GM12878 (cell line): ENCODE measurements at regions not wholly inside any gene's neighbourhood (a gene's known extent, or its start where the extent isn't known, plus 50 kb on each side); places are given as distances from the start of the nearest gene placed in this dataset.

ENCODE experiments used
- ATAC-seq: fragments of 200-7000 bp; cut with Tn5 transposase; 3 replicates; pipeline ENCODE4 v1.9.1; 2020; ENCODE audit warnings: mild to moderate bottlenecking, moderate library complexity
- BruUV-seq: library from RNA; stranded (reverse); fragments of 400-500 nt; replicated peaks from 2 replicates; lab custom pipeline; 2021; lab: Mats Ljungman, UMichigan
- CTCF ChIA-PET: fragments of 300-600 bp; sonication (Branson Sonifier 250); formaldehyde crosslinking; extraction: SDS; loops from one replicate; lab custom pipeline; 2021; ENCODE audit warnings: inconsistent platforms; lab: Yijun Ruan, JAX
- POLR2A ChIA-PET: fragments of 350-600 bp; formaldehyde crosslinking; extraction: SDS; loops from one replicate; lab custom pipeline; 2021; ENCODE audit warnings: inconsistent platforms; lab: Charles Lee
- RAD21 ChIA-PET: fragments of 300-600 bp; sonication (Branson Sonifier 250); formaldehyde crosslinking; loops from one replicate; lab custom pipeline; 2023; ENCODE audit warnings: antibody characterized with exemption; ENCODE audit not compliant: unreplicated experiment; lab: Charles Lee
- SMC1A ChIA-PET: fragments of 300-600 bp; sonication (Branson Sonifier 250); formaldehyde crosslinking; loops from one replicate; lab custom pipeline; 2023; ENCODE audit not compliant: unreplicated experiment, uncharacterized antibody; lab: Charles Lee
- DNase-seq: peaks from one replicate; pipeline ENCODE4 v3.0.0-alpha.2; 2011; ENCODE audit warnings: low read depth, low spot score
- FAIRE-seq: peaks from 3 replicates; lab custom pipeline; 2011; peaks lifted over from hg19 to GRCh38; lab: Jason Lieb, UNC
- H2AFZ ChIP-seq: 2 replicates; pipeline ENCODE4 v1.6.0; 2011; ENCODE audit warnings: low read depth, low read length, control low read depth; ENCODE audit not compliant: control insufficient read depth
- H3K27ac ChIP-seq: 2 replicates; pipeline ENCODE4 v1.5.1; 2011; ENCODE audit warnings: control low read depth; ENCODE audit not compliant: control insufficient read depth, insufficient read depth
- H3K27me3 ChIP-seq, 2 experiments: replicated peaks in 1 of 2; 2 replicates each; pipeline versions ENCODE4 v1.6.0 to v1.6.1; 2011; ENCODE audit warnings: low read length in 1 of 2; ENCODE audit not compliant: control insufficient read depth in 2 of 2, insufficient read depth in 2 of 2
- H3K36me3 ChIP-seq, 2 experiments: 2 replicates each; pipeline ENCODE4 v1.5.1; 2011; ENCODE audit warnings: low read length in 1 of 2; ENCODE audit not compliant: control insufficient read depth in 2 of 2, insufficient read depth in 2 of 2
- H3K4me1 ChIP-seq: 2 replicates; pipeline ENCODE4 v1.6.1; 2011; ENCODE audit warnings: mild to moderate bottlenecking, low read length, moderate library complexity, mixed read lengths; ENCODE audit not compliant: control insufficient read depth, insufficient read depth
- H3K4me2 ChIP-seq: 2 replicates; pipeline ENCODE4 v1.6.0; 2011; ENCODE audit warnings: control low read depth; ENCODE audit not compliant: control insufficient read depth, insufficient read depth
- H3K4me3 ChIP-seq: fragments of 200-600 bp; sonication (generic); 2 replicates; pipeline ENCODE4 v1.5.1; 2016
- H3K79me2 ChIP-seq: 2 replicates; pipeline ENCODE4 v1.6.0; 2011; ENCODE audit warnings: low read length; ENCODE audit not compliant: control insufficient read depth, insufficient read depth
- H3K9ac ChIP-seq: 2 replicates; pipeline ENCODE4 v1.8.0; 2011; ENCODE audit warnings: low read length, control low read depth, mixed read lengths; ENCODE audit not compliant: control insufficient read depth, insufficient read depth
- H3K9me3 ChIP-seq: replicated peaks from 3 replicates; pipeline ENCODE4 v1.5.1; 2011; ENCODE audit warnings: mild to moderate bottlenecking, low read length; ENCODE audit not compliant: control insufficient read depth, insufficient read depth
- H4K20me1 ChIP-seq: 2 replicates; pipeline ENCODE4 v1.6.0; 2011; ENCODE audit not compliant: control insufficient read depth, insufficient read depth
- CBX3 ChIP-seq: fragments of 200-600 bp; sonication (generic); IDR thresholded peaks from 2 replicates; pipeline ENCODE4 v1.6.1; 2016; ENCODE audit warnings: low read depth, borderline replicate concordance
- E4F1 ChIP-seq: fragments of 450-650 bp; IDR thresholded peaks from 2 replicates; pipeline ENCODE4 v1.6.1; 2018; ENCODE audit warnings: borderline replicate concordance, mild to moderate bottlenecking; ENCODE audit not compliant: partially characterized antibody
- IKZF1 ChIP-seq: fragments of 450-650 bp; conservative IDR thresholded peaks from 2 replicates; pipeline ENCODE4 v1.6.1; 2017; ENCODE audit warnings: antibody characterized with exemption, mild to moderate bottlenecking
- POLR2AphosphoS2 ChIP-seq: IDR thresholded peaks from 2 replicates; pipeline ENCODE4 v1.6.1; 2011; ENCODE audit warnings: low read depth, mild to moderate bottlenecking, low read length, improper control_type of control experiment, moderate library complexity
- ZSCAN29 ChIP-seq: fragments of 450-650 bp; IDR thresholded peaks from 2 replicates; pipeline ENCODE4 v1.6.1; 2017; ENCODE audit warnings: mild to moderate bottlenecking, moderate library complexity
- WGBS: methylation state at CpG from one replicate; pipeline ENCODE4 v1.1.6; 2016; ENCODE audit warnings: low lambda C conversion rate; ENCODE audit not compliant: insufficient replicate concordance, insufficient coverage; ENCODE audit errors: missing lambda C conversion rate; 5-methylcytosine and 5-hydroxymethylcytosine counted together
- in situ Hi-C: fragments of 300-500 bp; cut with MboI; formaldehyde crosslinking; loops from 9 replicates; pipeline ENCODE4 v1.14.3; 2018; ENCODE audit warnings: mixed read lengths
- intact Hi-C: fragments of 100-400 bp; cut with micrococcal nuclease; formaldehyde crosslinking; loops from one replicate; pipeline ENCODE4 v1.14.2; 2022; ENCODE audit not compliant: unreplicated experiment

GRCh38 chr3:43217633-43218032, 68.7 kb upstream of the SNRK start:
- in situ Hi-C loops = no loop called here

DNA sequence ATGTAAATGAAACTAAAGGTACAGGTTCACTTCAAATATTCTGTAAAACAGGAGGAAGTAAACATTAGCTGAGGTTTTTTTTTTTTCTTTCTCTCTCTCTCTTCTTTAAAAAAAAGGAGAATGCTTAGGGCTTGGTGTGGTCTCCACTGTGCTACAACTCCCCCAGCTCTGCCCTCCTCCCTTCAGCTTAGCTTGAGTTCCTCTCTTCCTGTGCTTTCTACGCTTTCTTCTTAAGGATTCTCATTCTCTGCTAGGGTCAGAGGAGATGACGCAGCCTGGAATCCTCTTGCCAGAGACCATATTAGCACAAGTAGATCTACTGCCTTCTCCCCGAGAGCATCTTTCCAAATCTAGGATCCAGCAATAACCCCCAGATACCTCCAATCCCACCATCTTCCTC, 69.1 kb upstream of the SNRK start:
- no peaks in the 10 kb centered on the region for H3K9me3 ChIP-seq
- CTCF ChIA-PET = no interaction called here
- BruUV-seq = no TSS peak
- H3K9ac ChIP-seq = no peak overlapping the region
- no peak overlapping the region for H3K4me2 ChIP-seq
- in situ Hi-C loops = no loop called here
- SMC1A ChIA-PET = no interaction called here
- ATAC-seq = no peak
- DNase-seq = no peak
- no peaks in the 10 kb centered on the region for H4K20me1 ChIP-seq
- no peak for TF ChIP-seq POLR2AphosphoS2
- no peak for TF ChIP-seq CBX3
- no peak for TF ChIP-seq ZSCAN29
- no peak for TF ChIP-seq E4F1
- no peak overlapping the region for H3K27ac ChIP-seq
- WGBS = 33% methylated on average over 3 of the region's 3 CpGs
- no peak overlapping the region for H2AFZ ChIP-seq
- H3K4me3 ChIP-seq = no peak overlapping the region
- no peaks in the 10 kb centered on the region for H3K27me3 ChIP-seq
- RAD21 ChIA-PET = no interaction called here
- no peak for FAIRE-seq
- POLR2A ChIA-PET = no interaction called here
- H3K79me2 ChIP-seq = no peaks in the 10 kb centered on the region
- intact Hi-C loops = no loop called here
- no peaks in the 10 kb centered on the region for H3K4me1 ChIP-seq
- no peaks in the 10 kb centered on the region for H3K36me3 ChIP-seq

More at GRCh38 chr3:43217633-43218032, 68.7 kb upstream of the SNRK start:
- FAIRE-seq (no peak), ATAC-seq (no peak), DNase-seq (no peak)
- intact Hi-C loops = no loop called here
- Histone ChIP-seq H3K9ac (no peak overlapping the region), H3K4me2 (no peak overlapping the region), H3K9me3 (no peaks in the 10 kb centered on the region), H3K27me3 (no peaks in the 10 kb centered on the region), H3K36me3 (no peaks in the 10 kb centered on the region)
- ChIA-PET SMC1A (no interaction called here), CTCF (no interaction called here), POLR2A (no interaction called here)
- 49% methylated on average over 4 of the region's 4 CpGs for WGBS
- no peak for TF ChIP-seq IKZF1
- TF ChIP-seq, all 136 proteins: peak for 0
- BruUV-seq = no TSS peak
- Histone ChIP-seq H2AFZ (no peak overlapping the region), H3K4me1 (no peaks in the 10 kb centered on the region), H3K27ac (no peak overlapping the region), H4K20me1 (no peaks in the 10 kb centered on the region), H3K79me2 (no peaks in the 10 kb centered on the region), H3K4me3 (no peak overlapping the region)
- RAD21 ChIA-PET = no interaction called here
